ENCODE measurements at regions not wholly inside any gene's neighbourhood (a gene's known extent, or its start where the extent isn't known, plus 50 kb on each side); places are given as distances from the start of the nearest gene placed in this dataset.

DNA sequence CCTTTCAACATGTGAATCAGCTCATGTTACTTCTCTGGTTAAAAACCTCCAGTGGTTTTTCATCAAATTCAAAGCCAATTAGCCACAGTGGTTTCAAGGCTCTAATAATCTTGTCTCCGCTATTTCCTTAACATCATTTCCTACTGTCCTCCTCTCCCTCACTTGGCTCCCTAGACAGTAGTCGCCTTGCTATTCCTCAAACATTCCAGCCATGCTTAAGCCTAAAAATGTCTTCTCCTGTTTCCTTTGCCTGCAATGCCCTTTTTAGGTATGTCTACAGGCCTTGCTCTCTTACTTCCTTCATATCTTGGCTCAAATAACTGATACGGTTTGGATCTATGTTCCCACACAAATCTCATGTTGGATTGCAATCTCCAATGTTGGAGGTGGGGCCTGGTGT lies 779.4 kb upstream of the LRRN3 start:
- no peak for TF ChIP-seq EZH2phosphoT487 (IDR thresholded peaks at IDR 0.05; ENCODE audit: insufficient read depth, low read depth)
- no peak for TF ChIP-seq EZH2 (IDR thresholded peaks at IDR 0.05; ENCODE audit: insufficient read depth, poor library complexity, severe bottlenecking)
